ENCODE measurements at regions not wholly inside any gene's neighbourhood (a gene's known extent, or its start where the extent isn't known, plus 50 kb on each side); places are given as distances from the start of the nearest gene placed in this dataset.

DNA sequence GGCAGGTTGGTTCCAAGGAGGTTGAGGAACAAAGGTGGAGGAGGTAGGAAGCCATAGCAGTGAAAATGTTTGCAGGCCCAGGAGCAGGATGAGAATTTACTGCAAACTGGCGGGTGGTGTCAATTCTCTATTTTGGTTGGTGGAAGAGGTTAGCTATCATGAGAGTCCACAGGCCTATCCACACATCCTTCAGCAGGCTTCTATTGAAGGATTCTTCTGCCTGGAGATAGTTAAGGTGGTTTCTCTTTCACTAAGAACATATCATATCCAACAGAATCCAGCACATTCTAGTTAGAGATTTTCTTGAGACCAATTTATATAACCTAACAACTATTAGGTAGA, 68.9 kb upstream of the DYRK2 start:
- no peak for TF ChIP-seq POLR2A (IDR thresholded peaks at IDR 0.05)
- TF ChIP-seq, protein P1, sequence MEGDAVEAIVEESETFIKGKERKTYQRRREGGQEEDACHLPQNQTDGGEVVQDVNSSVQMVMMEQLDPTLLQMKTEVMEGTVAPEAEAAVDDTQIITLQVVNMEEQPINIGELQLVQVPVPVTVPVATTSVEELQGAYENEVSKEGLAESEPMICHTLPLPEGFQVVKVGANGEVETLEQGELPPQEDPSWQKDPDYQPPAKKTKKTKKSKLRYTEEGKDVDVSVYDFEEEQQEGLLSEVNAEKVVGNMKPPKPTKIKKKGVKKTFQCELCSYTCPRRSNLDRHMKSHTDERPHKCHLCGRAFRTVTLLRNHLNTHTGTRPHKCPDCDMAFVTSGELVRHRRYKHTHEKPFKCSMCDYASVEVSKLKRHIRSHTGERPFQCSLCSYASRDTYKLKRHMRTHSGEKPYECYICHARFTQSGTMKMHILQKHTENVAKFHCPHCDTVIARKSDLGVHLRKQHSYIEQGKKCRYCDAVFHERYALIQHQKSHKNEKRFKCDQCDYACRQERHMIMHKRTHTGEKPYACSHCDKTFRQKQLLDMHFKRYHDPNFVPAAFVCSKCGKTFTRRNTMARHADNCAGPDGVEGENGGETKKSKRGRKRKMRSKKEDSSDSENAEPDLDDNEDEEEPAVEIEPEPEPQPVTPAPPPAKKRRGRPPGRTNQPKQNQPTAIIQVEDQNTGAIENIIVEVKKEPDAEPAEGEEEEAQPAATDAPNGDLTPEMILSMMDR (IDR thresholded peaks at IDR 0.05 in 8 of 11, conservative IDR thresholded peaks at IDR 0.05 in 3 of 11): no peak
- no peak for TF ChIP-seq POLR2AphosphoS5 (IDR thresholded peaks at IDR 0.05)

Data from spleen (tissue), 7 donors.